Right hindlimb (tissue), 1 donor: ENCODE measurements at regions not wholly inside any gene's neighbourhood (a gene's known extent, or its start where the extent isn't known, plus 50 kb on each side); places are given as distances from the start of the nearest gene placed in this dataset.

Source experiments
- DNase-seq: peaks from one replicate; pipeline ENCODE4 v3.0.0-alpha.2; 2018

DNA sequence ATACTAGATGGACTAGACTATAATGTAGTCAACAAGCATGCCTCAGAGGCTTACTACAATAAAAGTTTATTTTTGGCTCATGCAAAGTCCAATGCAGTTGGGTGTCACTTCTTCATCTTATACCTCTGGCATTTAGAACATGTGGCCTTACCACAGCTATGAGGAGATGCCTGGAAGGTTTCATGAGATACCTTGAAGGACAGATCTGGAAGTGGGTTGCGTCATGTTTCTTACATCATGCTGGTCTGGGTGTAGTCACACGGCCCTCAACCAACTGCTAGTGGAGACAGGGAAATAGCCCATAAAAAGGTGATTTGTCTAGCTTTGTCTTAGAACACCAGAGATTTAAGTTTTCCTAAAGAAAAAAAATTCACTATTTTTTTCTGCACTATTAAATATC is 91.7 kb upstream of the MMADHC start:
- DNase-seq = no peak

DNA sequence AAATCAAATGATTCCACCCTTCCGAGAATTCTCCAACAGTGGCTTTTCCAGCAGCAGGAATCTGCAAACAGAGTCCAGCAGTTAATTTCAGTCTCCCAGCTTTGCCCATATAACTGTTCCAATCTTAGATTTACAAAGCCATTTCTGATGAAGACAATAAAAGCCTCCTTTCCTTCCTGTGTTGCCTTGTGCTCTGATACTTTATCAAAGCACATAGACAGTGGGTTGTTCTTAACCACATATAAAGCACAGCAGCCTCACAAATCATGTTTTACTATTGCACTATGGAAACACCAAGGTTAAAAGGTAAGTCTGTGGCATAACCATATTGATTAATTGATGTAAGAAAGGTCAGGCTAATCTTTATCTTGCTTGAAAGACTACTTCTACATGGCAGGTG is 89.8 kb upstream of the MMADHC start:
- no peak for DNase-seq

DNA sequence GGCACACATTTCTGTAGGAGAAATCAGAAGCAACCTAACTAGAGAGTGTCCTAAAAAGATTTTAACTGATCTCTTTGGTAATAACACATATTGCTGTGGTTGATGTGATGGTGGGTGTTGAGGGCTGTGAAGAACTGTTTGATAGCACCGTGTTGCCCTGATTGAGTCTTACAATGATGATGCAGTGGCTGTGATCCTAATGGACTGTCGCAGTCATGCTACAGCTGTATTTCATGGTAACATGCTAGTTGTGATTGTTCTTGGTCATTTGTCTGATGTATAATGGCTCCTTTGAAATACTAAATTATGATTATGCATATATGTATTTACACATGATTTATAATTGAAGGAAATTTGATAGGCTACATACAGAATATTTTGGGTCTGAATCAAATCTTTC is 82.5 kb upstream of the MMADHC start:
- no peak for DNase-seq

DNA sequence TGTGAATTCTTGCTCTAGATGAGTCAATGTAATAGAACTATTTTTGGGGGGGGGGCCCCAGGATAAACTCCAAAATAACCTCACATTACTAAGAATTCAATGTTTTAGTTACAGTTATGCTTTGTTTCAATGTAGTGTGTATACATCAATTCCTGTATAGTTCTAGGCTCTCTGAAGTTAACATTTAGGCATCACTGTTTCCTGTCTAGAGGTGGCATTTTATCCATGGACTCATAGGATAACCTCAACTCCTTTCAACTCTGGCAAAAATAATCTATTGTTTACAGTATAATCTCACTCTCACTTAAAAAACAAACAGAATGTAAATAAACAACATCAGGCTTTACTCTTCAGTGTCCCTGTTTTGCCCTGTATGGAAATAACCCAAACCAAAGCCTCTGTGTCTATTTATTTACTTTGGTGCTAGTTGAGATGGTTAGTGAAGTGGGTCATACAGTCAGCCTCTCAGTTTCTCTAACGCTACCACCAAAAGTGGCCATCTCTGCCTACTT is 79.3 kb upstream of the MMADHC start:
- DNase-seq = no peak

DNA sequence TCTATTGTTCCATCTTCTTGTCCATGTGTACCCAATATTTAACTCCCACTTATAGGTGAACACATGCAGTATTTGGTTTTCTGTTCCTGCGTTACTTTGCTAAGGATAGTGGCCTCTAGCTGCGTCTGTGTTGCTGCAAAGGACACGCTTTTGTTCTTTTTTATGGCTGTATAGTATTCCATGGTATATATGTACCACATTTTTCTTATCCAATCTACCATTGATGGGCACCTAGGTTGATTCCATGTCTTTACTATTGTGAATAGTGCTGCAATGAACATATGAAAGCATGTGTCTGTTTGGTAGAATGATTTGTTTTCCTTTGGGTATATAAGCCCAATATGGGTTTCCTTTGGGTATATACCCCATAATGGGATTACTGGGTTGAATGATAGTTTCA is 77.3 kb upstream of the MMADHC start:
- DNase-seq = no peak

DNA sequence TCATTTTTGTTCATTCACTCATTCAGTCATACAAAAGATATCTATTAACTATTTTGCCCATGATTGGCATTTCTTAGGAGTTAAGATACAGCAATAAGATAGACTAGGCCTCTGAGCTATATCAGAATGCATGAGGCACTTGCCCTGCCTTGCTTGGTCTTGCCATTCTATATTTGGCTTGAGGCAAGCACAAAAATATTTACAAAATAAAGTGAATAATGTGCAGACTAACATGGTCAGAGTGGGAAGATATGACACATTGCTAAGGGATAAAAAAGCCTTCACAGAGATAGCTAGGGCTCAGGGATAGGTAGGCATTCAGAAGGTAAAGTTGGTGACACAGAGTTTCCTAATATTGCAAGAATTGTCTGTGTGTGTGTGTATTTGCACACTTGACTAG is 75.0 kb upstream of the MMADHC start:
- no peak for DNase-seq

DNA sequence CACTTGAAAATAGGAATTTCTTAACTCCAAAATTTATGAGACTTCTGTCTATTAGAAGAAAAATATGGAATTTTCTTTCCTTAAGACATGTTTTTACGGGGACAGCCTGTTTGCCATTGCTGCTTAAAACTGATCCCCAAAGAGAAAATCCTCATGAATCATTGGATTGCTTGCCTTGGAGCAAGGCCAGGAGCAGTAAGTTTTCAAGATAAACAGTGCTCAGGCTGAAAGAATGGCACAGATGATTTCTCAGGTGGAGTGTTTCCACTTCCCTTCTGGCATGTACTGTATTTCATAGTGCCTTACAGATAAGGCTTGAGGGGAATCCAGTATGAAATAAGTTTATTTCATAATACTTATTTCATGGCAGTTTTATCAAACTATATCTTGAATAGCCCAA is 74.3 kb upstream of the MMADHC start:
- no peak for DNase-seq

DNA sequence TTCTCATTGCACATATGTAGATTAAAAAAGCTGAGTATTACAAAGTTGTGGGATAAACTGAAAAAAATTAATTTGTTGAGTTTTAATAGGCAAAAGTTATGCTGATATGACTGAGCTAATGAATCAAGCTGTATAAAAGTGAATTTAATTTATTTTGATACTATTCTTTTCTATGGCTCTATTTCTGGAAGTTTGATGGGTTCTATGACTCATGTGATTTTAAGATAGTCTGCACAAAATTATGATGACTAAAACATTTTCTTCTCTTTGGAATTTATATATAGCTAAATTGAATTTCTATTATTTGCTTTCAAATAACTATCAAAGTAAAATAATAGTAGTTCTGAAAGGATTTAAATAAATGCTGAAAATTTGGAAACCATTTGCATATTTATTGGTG is 71.0 kb upstream of the MMADHC start:
- no peak for DNase-seq

DNA sequence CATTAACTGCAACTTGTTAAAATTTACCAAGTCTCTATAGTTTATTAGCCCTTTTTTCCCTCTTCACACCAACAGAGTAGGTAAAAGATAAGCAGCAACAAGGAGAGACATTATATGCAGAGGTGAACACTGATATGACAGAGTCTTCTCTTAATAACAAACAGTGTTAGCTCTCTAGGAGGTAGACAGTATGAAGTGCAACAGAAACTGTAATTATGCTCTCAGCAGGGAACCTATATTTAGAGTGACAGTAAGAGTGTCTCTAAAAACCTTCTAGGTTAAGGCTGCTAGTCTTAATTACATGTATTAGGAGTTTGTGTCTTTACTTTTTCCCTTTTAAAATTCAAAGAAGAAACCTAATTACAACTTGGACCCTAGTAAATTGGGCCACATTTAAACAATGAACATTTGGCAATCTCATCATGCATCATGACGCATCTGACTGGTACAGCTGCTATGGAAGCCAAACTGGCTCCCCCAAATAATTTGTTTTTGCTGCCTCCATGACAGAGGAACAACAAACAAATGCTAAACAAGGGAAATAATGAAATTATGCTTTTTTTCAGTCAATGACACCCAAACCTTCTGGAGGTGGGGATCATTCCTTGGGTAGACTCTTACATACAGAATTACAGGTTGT is 69.9 kb upstream of the MMADHC start:
- DNase-seq = no peak

DNA sequence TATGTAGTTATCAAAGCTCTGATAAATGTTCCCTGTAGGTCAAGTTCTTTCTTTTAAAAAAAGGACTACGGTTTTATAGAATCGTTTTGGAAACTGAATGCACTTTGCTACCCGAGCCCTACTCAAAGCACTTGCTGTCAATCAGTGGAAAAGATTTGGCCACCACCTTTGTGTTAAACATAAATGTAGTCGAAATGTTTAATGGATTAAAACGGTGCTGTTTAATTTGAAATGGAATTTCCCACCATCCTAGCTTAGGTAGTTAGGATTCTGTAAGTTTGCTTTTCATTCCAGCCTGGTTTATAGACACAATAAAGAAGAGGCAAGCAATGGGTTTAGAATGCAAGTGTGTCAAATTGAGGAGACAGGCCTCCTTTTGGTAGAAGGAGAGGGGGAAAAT is 69.4 kb upstream of the MMADHC start:
- DNase-seq = no peak

DNA sequence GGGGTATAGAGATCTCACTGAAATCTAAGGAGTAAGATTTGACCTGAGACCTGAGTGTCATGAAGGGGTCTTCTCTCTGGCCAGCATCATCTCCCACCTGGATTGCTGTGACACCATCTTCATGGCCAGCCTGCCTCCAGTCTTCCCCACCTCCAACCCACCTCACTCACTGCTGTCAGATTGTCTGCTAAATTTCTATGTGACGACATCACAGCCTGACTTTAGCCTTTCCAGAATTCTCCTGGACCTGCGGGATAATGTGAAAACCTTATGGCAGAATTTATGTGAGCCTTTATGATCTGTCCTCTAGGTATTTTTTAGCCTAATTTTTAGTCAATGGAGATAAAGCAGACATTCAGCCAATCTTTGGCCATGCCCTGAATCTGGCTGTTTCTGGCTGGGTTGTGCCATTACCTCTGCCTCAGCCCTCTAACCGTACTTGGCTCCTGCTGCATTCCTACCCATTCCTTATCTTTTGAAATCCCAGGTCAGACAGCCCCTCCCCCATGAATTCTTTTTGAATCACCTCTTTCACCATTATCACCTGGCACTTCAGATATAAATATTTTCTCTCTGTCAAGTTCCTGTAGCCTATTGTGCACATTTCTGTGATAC is 66.4 kb upstream of the MMADHC start:
- no peak for DNase-seq

DNA sequence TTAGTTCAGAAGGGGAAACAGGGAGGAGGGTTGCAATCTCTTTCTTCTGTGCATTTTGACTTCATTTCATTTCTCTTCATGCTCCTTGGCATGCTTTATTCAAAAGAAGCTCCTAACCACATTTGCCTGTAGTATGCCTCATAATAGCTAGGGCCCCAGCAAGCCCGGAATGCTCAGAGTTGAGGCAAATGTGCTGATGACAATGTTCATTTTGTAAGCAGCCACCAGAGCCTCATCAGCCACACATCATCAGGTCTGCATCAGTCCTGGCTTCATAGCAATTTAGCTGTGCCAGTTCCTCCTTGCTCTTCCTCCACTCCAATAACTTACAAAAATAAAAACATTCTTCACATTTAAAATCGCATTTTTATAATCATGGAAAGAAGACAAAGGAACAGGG is 65.4 kb upstream of the MMADHC start:
- no peak for DNase-seq

DNA sequence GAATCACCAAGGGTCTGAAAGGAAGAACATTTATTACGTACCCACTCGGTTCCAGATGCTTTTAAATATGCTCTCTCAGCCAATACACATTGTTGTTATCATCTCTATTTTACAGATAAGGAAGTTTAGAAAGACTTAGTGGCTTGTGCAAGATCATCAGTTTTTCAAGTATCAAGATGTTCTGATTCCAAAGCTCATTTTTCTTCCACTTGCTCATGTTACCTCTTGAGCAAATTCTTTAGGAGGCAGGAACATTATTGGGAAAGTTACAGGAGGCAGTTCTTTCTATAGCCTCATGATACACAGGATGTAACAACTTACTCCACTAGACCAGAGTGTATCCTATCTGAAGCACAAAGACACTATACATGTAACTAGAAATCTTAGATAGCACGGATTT is 65.0 kb upstream of the MMADHC start:
- DNase-seq = no peak

DNA sequence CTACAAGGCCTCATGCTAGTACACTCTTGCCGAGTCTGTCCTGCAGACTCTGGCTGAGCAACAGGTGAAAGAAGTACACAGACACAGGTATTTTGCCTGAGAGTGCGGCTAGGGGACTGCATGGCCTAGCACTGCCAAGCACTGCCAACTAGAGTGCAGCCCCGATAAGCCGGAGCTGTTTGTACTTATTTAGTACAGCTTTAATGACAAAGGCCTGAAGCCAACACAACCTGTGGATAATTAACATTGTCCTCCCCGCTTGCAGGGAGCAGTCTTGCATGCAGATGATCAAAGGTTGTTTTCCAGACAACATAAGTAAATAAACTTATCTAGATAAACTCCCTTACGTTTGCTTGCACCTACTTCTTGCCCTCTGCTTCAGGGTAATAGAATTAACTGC is 63.7 kb upstream of the MMADHC start:
- no peak for DNase-seq

DNA sequence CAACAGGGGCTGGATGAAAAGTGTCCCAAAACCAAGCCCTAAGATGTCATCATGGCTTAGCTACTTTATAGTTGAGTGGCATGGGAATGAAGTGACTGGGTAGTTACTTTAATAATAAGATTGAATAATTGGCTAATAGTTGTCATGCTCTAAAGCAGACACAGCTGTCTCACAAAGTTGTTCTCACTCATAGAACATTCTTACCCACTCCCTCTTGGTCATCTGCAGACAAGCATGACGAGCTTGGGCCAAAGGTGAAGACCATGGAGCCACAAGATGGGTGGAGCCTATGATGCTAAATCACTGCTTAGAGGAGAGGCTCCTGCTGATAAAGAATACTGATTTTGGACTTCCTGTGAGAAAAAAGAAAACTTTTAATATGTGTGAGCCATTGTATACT is 62.4 kb upstream of the MMADHC start:
- DNase-seq = no peak

DNA sequence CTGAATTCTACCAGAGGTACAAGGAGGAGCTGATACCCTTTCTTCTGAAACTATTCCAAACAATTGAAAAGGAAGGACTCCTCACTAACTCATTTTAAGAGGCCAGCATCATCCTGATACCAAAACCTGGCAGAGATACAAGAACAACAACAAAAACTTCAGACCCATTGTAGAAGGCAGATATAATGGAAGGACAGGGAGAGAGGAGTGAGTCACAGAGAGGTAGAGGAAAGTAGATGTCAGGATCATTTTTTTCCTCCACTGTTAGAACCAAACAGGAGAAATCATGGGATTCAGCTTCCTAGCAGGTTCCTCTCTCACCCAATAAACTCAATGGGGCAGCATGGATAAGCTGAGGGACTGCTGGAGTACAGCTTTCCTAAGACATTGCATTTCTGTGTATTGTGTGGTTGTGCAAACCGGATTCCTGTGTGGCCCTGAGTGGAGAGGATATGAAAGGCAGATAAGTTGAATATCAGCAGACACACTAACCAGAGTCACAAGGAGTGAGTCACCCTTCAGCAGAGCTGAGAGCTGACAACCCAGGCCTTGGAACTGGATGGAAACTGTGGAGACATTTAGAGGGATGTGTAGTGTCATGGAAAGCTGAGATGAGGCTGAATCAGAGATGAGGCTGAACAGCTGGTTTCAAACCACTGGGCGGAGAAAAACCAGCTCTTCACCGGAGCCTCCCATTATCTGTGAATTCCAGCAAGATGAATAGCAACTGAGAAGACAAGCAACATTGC is 60.9 kb upstream of the MMADHC start:
- DNase-seq = no peak

DNA sequence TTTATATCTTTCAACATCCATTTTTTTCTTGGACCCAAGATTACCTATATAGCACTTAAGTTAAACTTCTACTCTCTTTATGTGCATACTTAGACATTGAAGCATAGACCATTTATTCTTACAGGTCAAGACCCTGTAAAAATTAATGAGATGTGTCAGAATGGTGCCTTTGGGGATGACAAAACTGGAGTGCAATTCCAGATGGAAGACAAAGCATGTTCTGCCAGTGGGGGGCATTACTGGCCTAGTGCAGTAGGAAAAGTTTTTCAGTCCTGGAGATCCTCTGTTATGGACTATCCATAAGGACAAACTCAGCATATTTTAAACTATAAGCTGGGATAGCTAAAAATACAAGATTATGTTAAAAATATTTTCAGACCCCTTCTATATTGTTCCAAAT is 57.8 kb upstream of the MMADHC start:
- DNase-seq = no peak
